ENCODE measurements at regions not wholly inside any gene's neighbourhood (a gene's known extent, or its start where the extent isn't known, plus 50 kb on each side); places are given as distances from the start of the nearest gene placed in this dataset.
A peak's percentile ranks its signal among the peaks of the same experiment; 100 is the strongest.

DNA sequence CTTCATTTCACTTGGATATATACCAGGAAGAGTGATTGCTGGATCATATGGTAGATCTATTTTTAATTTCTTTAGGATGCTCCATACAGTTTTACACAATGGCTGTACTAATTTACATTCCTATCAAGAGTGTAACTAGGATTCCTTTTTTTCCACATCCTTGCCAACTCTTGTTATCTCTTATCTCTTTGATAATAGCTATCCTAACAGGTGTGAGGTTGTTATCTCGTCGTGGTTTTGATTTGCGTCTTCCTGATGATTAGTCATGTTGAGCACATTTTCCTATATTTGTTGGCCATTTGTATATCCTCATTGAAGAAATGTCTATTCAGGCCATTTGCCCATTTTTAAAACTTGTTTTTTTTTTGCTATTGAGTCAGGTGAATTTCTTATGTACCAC is 552.4 kb downstream of the RFPL4B start:
- Histone ChIP-seq H3K4me1 (ENCODE audit: low read depth) (no peaks in the 10 kb centered on the region), H3K27me3 (no peaks in the 10 kb centered on the region), H3K9me3 (ENCODE audit: low read depth) (no peaks in the 10 kb centered on the region), H3K27ac (no peak overlapping the region), H3K4me3 (no peak overlapping the region), H3K36me3 (no peaks in the 10 kb centered on the region)
- TF ChIP-seq, protein P1, sequence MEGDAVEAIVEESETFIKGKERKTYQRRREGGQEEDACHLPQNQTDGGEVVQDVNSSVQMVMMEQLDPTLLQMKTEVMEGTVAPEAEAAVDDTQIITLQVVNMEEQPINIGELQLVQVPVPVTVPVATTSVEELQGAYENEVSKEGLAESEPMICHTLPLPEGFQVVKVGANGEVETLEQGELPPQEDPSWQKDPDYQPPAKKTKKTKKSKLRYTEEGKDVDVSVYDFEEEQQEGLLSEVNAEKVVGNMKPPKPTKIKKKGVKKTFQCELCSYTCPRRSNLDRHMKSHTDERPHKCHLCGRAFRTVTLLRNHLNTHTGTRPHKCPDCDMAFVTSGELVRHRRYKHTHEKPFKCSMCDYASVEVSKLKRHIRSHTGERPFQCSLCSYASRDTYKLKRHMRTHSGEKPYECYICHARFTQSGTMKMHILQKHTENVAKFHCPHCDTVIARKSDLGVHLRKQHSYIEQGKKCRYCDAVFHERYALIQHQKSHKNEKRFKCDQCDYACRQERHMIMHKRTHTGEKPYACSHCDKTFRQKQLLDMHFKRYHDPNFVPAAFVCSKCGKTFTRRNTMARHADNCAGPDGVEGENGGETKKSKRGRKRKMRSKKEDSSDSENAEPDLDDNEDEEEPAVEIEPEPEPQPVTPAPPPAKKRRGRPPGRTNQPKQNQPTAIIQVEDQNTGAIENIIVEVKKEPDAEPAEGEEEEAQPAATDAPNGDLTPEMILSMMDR (IDR thresholded peaks at IDR 0.05; ENCODE audit: low read depth, low read length) = no peak
- DNase-seq (ENCODE audit: low read depth in 1 of 2, low spot score in 1 of 2) = no peak

DNA sequence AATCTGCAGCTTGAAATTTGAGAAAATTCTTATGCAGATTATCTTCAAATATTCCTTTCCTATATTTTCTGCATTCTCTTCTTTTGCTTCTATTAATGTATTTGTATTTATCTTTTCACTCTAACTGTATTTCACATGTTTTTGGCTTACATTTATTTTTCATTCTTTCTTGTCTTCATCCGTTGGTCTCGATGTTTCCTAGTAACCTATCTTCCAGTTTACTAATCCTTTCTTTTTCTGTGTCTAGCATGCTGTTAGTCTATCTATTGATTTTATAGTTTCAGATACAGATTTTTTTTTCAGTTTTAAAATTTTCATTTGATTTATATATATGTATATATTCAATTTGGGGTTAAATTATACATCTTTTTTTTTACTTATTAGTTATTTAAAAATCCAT is 556.2 kb downstream of the RFPL4B start:
- TF ChIP-seq, protein P1 (IDR thresholded peaks at IDR 0.05; ENCODE audit: low read depth, low read length) = no peak
- no peaks in the 10 kb centered on the region for H3K9me3 ChIP-seq (ENCODE audit: low read depth)

DNA sequence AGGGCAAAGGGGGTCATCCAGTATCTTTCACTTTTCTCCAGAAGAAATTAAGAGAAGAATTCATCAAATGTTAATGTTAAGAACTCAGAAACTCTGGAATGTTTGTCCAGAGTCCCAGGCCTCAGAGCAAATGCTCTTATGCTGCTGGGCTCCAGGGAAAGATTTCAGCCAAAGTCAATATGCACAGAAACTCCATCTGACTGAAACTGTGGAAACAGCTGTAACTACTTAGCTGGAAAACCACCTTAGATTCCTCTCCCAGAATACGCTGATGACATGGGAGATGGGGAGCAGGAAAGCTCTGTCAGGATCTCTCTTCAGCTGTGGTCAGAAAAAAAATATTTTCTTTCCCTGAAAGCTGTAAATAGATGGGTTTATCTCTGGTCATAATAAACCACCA is 559.6 kb downstream of the RFPL4B start:
- peaks cover 5% of the 10 kb centered on the region for H3K4me1 ChIP-seq (ENCODE audit: low read depth)
- no peak overlapping the region for H3K27ac ChIP-seq
- TF ChIP-seq, protein P1 (IDR thresholded peaks at IDR 0.05; ENCODE audit: low read depth, low read length) = no peak
- H3K36me3 ChIP-seq = no peaks in the 10 kb centered on the region
- no peaks in the 10 kb centered on the region for H3K9me3 ChIP-seq (ENCODE audit: low read depth)
- DNase-seq (ENCODE audit: low read depth in 1 of 2, low spot score in 1 of 2) = peak; percentile 18 to 86
- H3K4me3 ChIP-seq = no peak overlapping the region
- H3K27me3 ChIP-seq = no peaks in the 10 kb centered on the region

More for the DNA sequence above, 556.2 kb downstream of the RFPL4B start:
- Histone ChIP-seq H3K4me3 (no peak overlapping the region), H3K27me3 (no peaks in the 10 kb centered on the region), H3K36me3 (no peaks in the 10 kb centered on the region), H3K4me1 (ENCODE audit: low read depth) (peaks cover 5% of the 10 kb centered on the region), H3K27ac (no peak overlapping the region)
- no peak for DNase-seq (ENCODE audit: low read depth in 1 of 2, low spot score in 1 of 2)

DNA sequence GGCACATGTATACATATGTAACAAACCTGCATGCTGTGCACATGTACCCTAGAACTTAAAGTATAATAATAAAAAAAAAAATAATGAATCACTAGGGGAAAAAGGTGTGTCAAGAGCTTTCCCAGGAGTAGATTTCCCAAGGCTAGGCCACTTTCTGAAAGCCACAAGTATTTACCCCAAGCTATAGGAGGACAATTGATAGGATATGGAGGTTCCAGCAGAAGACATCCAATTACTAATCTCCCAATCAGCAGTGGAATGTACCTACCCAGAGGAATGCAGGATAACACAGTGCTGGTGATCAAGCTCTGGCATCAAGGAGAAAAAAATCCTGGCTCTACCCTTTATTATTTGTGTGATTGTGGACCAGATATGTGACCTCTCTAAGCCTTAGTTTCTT is 562.7 kb downstream of the RFPL4B start:
- DNase-seq (ENCODE audit: low read depth in 1 of 2, low spot score in 1 of 2) = no peak
- no peaks in the 10 kb centered on the region for H3K36me3 ChIP-seq
- H3K27me3 ChIP-seq = no peaks in the 10 kb centered on the region
- no peak overlapping the region for H3K4me3 ChIP-seq
- peaks cover 5% of the 10 kb centered on the region for H3K4me1 ChIP-seq (ENCODE audit: low read depth)
- TF ChIP-seq, protein P1 (IDR thresholded peaks at IDR 0.05; ENCODE audit: low read depth, low read length) = no peak
- H3K9me3 ChIP-seq (ENCODE audit: low read depth) = no peaks in the 10 kb centered on the region
- no peak overlapping the region for H3K27ac ChIP-seq

DNA sequence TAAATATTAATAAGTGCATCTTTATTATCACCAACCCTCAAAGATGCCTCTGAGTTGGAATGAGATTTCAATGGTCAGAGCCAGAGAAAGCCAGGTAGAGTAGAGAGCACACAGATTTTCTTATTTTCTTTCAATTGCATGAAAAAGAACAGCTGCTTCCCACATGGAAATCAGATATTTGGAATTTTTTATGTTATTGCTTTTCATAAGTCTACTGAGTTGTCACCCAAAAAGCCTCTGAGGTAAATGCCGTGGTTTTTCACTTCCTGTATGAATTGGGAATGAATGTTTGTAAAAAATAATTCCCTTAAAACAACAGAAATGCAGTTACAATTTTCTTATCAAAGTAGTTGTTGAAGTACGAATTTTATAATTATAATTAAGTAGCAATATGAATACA is 563.1 kb downstream of the RFPL4B start:
- DNase-seq (ENCODE audit: low read depth in 1 of 2, low spot score in 1 of 2) = peak in 1 of 2 donors; percentile 23
- H3K9me3 ChIP-seq (ENCODE audit: low read depth) = no peaks in the 10 kb centered on the region
- H3K36me3 ChIP-seq = no peaks in the 10 kb centered on the region
- TF ChIP-seq, protein P1 (IDR thresholded peaks at IDR 0.05; ENCODE audit: low read depth, low read length) = no peak
- no peaks in the 10 kb centered on the region for H3K27me3 ChIP-seq
- peaks cover 5% of the 10 kb centered on the region for H3K4me1 ChIP-seq (ENCODE audit: low read depth)
- no peak overlapping the region for H3K27ac ChIP-seq
- H3K4me3 ChIP-seq = no peak overlapping the region

DNA sequence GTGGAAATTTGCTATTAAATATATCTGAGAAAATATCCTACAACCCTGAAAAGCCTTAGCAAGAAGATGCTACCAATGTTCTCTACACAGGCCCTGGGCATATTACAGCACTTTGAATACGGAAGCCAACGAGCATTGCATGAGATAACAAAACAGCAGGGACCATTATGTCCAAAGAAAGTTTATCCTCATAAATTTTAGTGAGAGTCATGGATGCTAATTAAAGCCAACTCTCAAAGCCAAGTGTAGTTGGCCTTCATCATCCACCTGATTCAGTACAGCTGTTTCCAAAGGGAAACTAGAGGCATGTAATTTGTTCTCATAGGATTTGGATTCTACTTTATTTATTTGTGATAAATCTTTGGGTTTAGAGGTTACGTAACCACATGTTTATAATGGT is 564.8 kb downstream of the RFPL4B start:
- Histone ChIP-seq H3K27ac (no peak overlapping the region), H3K27me3 (no peaks in the 10 kb centered on the region), H3K36me3 (no peaks in the 10 kb centered on the region), H3K9me3 (ENCODE audit: low read depth) (no peaks in the 10 kb centered on the region), H3K4me3 (no peak overlapping the region), H3K4me1 (ENCODE audit: low read depth) (no peaks in the 10 kb centered on the region)
- TF ChIP-seq, protein P1 (IDR thresholded peaks at IDR 0.05; ENCODE audit: low read depth, low read length) = no peak
- DNase-seq (ENCODE audit: low read depth in 1 of 2, low spot score in 1 of 2) = peak in 1 of 2 donors; percentile 19
